Neural crest cell (in vitro differentiated cells): ENCODE measurements at regions not wholly inside any gene's neighbourhood (a gene's known extent, or its start where the extent isn't known, plus 50 kb on each side); places are given as distances from the start of the nearest gene placed in this dataset.

ENCODE experiments used
- DNase-seq: peaks from one replicate; pipeline ENCODE4 v3.0.0; 2021; ENCODE audit warnings: low read depth, mixed read lengths, low spot score
- H3K27ac Mint-ChIP-seq: one replicate; pipeline ENCODE4 v1.8.0; 2021; ENCODE audit warnings: mild to moderate bottlenecking, mixed read lengths; ENCODE audit not compliant: unreplicated experiment
- H3K27me3 Mint-ChIP-seq: 2 replicates; pipeline ENCODE4 v1.8.0; 2021; ENCODE audit warnings: low read depth, mild to moderate bottlenecking, mixed read lengths
- H3K36me3 Mint-ChIP-seq: 2 replicates; pipeline ENCODE4 v1.8.0; 2021; ENCODE audit warnings: low read depth, mild to moderate bottlenecking, mixed read lengths
- H3K4me1 Mint-ChIP-seq: 2 replicates; pipeline ENCODE4 v1.8.0; 2021; ENCODE audit warnings: mixed read lengths
- H3K4me3 Mint-ChIP-seq: one replicate; pipeline ENCODE4 v1.8.0; 2021; ENCODE audit warnings: mild to moderate bottlenecking, mixed read lengths
- H3K9me3 Mint-ChIP-seq: 2 replicates; pipeline ENCODE4 v1.8.0; 2021; ENCODE audit warnings: mixed read lengths
- TF ChIP-seq, protein P1 (sequence below): fragments of 200-600 bp; sonication (generic); conservative IDR thresholded peaks from 2 replicates; pipeline ENCODE4 v1.5.0; 2021; ENCODE audit warnings: antibody characterized with exemption, mild to moderate bottlenecking

GRCh38 chr12:28869197-28869596, 279.9 kb upstream of the FAR2 start:
- Mint-ChIP-seq H3K9me3 (peaks cover 2% of the 10 kb centered on the region), H3K4me1 (peaks cover 48% of the 10 kb centered on the region), H3K27me3 (no peaks in the 10 kb centered on the region), H3K4me3 (peak overlapping the region; percentile 57), H3K27ac (peak overlapping the region; percentile 43), H3K36me3 (no peaks in the 10 kb centered on the region)
- DNase-seq = no peak
- TF ChIP-seq, protein P1, sequence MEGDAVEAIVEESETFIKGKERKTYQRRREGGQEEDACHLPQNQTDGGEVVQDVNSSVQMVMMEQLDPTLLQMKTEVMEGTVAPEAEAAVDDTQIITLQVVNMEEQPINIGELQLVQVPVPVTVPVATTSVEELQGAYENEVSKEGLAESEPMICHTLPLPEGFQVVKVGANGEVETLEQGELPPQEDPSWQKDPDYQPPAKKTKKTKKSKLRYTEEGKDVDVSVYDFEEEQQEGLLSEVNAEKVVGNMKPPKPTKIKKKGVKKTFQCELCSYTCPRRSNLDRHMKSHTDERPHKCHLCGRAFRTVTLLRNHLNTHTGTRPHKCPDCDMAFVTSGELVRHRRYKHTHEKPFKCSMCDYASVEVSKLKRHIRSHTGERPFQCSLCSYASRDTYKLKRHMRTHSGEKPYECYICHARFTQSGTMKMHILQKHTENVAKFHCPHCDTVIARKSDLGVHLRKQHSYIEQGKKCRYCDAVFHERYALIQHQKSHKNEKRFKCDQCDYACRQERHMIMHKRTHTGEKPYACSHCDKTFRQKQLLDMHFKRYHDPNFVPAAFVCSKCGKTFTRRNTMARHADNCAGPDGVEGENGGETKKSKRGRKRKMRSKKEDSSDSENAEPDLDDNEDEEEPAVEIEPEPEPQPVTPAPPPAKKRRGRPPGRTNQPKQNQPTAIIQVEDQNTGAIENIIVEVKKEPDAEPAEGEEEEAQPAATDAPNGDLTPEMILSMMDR = no peak

DNA sequence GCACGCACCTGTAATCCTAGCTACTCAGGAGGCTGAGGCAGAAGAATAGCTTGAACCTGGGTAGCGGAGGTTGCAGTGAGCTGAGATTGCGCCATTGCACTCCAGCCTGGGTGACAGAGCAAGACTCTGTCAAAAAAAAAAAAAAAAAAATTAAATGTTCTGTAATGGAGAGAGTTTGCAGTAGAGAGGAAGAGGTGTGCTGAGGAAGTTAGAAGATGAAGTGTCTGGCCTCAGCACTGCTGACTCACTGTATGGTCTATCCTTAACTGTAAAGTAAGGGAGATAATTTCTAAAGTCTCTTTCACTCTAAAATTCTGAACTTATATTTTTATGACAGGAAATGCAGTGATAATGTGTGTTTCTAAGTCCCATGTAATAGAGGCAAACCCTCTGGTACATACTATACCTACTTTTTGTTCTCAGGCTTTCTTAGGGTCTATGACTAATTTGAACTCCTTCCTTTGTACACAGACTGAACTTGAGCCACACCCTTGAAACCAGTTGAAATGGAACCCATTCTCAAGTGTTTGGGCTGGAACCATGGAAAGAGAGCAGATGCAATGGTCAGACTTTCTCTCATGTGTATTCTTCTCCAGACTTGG, 278.1 kb upstream of the FAR2 start:
- no peak for DNase-seq
- peak overlapping the region; percentile 16 for H3K27ac Mint-ChIP-seq
- no peak overlapping the region for H3K4me3 Mint-ChIP-seq
- H3K9me3 Mint-ChIP-seq = peaks cover 2% of the 10 kb centered on the region
- no peaks in the 10 kb centered on the region for H3K27me3 Mint-ChIP-seq
- H3K36me3 Mint-ChIP-seq = no peaks in the 10 kb centered on the region
- TF ChIP-seq, protein P1 = no peak
- peaks cover 45% of the 10 kb centered on the region for H3K4me1 Mint-ChIP-seq

GRCh38 chr12:28872654-28873268, 276.3 kb upstream of the FAR2 start:
- peak; percentile 71 for DNase-seq
- TF ChIP-seq, protein P1 = peak; percentile 89
- peaks cover 26% of the 10 kb centered on the region for H3K4me1 Mint-ChIP-seq

GRCh38 chr12:28874758-28875157, 274.3 kb upstream of the FAR2 start:
- DNase-seq = no peak
- Mint-ChIP-seq H3K27me3 (no peaks in the 10 kb centered on the region), H3K27ac (peak overlapping the region; percentile 0), H3K4me3 (no peak overlapping the region), H3K9me3 (no peaks in the 10 kb centered on the region), H3K36me3 (no peaks in the 10 kb centered on the region), H3K4me1 (peaks cover 8% of the 10 kb centered on the region)
- TF ChIP-seq, protein P1 = no peak

More at GRCh38 chr12:28872654-28873268, 276.3 kb upstream of the FAR2 start:
- no peaks in the 10 kb centered on the region for H3K36me3 Mint-ChIP-seq
- H3K27ac Mint-ChIP-seq = no peak overlapping the region
- H3K9me3 Mint-ChIP-seq = no peaks in the 10 kb centered on the region
- H3K4me3 Mint-ChIP-seq = no peak overlapping the region
- no peaks in the 10 kb centered on the region for H3K27me3 Mint-ChIP-seq

GRCh38 chr12:28876196-28876798, 272.8 kb upstream of the FAR2 start:
- TF ChIP-seq, protein P1 = no peak
- Mint-ChIP-seq H3K27ac (no peak overlapping the region), H3K36me3 (no peaks in the 10 kb centered on the region), H3K27me3 (no peaks in the 10 kb centered on the region), H3K4me3 (no peak overlapping the region), H3K4me1 (peaks cover 3% of the 10 kb centered on the region), H3K9me3 (peaks cover 2% of the 10 kb centered on the region)
- DNase-seq = no peak
